ENCODE measurements at regions not wholly inside any gene's neighbourhood (a gene's known extent, or its start where the extent isn't known, plus 50 kb on each side); places are given as distances from the start of the nearest gene placed in this dataset.

- H3K36me3 Mint-ChIP-seq = no peaks in the 10 kb centered on the region
- peaks cover 8% of the 10 kb centered on the region for H3K4me1 Mint-ChIP-seq (ENCODE audit: unreplicated experiment)
- no peak overlapping the region for H3K27ac Mint-ChIP-seq
- TF ChIP-seq CTCF (conservative IDR thresholded peaks at IDR 0.05) = no peak
- no peaks in the 10 kb centered on the region for H3K9me3 Mint-ChIP-seq
- no peaks in the 10 kb centered on the region for H3K27me3 Mint-ChIP-seq
- no peak for DNase-seq (ENCODE audit: extremely low spot score, unreplicated experiment)
- no peak overlapping the region for H3K4me3 Mint-ChIP-seq
Measured at GRCh38 chr13:109548374-109548773, 238.0 kb downstream of the IRS2 start.

GRCh38 chr13:109547942-109548341 is 238.4 kb downstream of the IRS2 start:
- Mint-ChIP-seq H3K36me3 (no peaks in the 10 kb centered on the region), H3K4me1 (ENCODE audit: unreplicated experiment) (peaks cover 8% of the 10 kb centered on the region), H3K27me3 (no peaks in the 10 kb centered on the region), H3K4me3 (no peak overlapping the region), H3K9me3 (no peaks in the 10 kb centered on the region), H3K27ac (no peak overlapping the region)
- no peak for DNase-seq (ENCODE audit: extremely low spot score, unreplicated experiment)
- no peak for TF ChIP-seq CTCF (conservative IDR thresholded peaks at IDR 0.05)

GRCh38 chr13:109545931-109546330 is 240.5 kb downstream of the IRS2 start:
- no peak for TF ChIP-seq CTCF (conservative IDR thresholded peaks at IDR 0.05)
- Mint-ChIP-seq H3K27me3 (no peaks in the 10 kb centered on the region), H3K36me3 (no peaks in the 10 kb centered on the region), H3K9me3 (no peaks in the 10 kb centered on the region), H3K27ac (no peak overlapping the region), H3K4me3 (no peak overlapping the region), H3K4me1 (ENCODE audit: unreplicated experiment) (peaks cover 8% of the 10 kb centered on the region)
- no peak for DNase-seq (ENCODE audit: extremely low spot score, unreplicated experiment)

- Mint-ChIP-seq H3K4me1 (ENCODE audit: unreplicated experiment) (peaks cover 16% of the 10 kb centered on the region), H3K27ac (no peak overlapping the region), H3K36me3 (no peaks in the 10 kb centered on the region), H3K4me3 (no peak overlapping the region), H3K27me3 (no peaks in the 10 kb centered on the region), H3K9me3 (no peaks in the 10 kb centered on the region)
- TF ChIP-seq CTCF (conservative IDR thresholded peaks at IDR 0.05) = no peak
- no peak for DNase-seq (ENCODE audit: extremely low spot score, unreplicated experiment)
Measured at GRCh38 chr13:109541081-109541480, 245.3 kb downstream of the IRS2 start.

GRCh38 chr13:109537584-109537983 is 248.8 kb downstream of the IRS2 start:
- DNase-seq (ENCODE audit: extremely low spot score, unreplicated experiment) = no peak
- no peaks in the 10 kb centered on the region for H3K9me3 Mint-ChIP-seq
- H3K4me3 Mint-ChIP-seq = no peak overlapping the region
- no peaks in the 10 kb centered on the region for H3K36me3 Mint-ChIP-seq
- TF ChIP-seq CTCF (conservative IDR thresholded peaks at IDR 0.05) = no peak
- H3K27ac Mint-ChIP-seq = no peak overlapping the region
- peaks cover 8% of the 10 kb centered on the region for H3K4me1 Mint-ChIP-seq (ENCODE audit: unreplicated experiment)
- H3K27me3 Mint-ChIP-seq = peaks cover 3% of the 10 kb centered on the region

- TF ChIP-seq CTCF (conservative IDR thresholded peaks at IDR 0.05) = no peak
- H3K4me1 Mint-ChIP-seq (ENCODE audit: unreplicated experiment) = peaks cover 8% of the 10 kb centered on the region
- no peak overlapping the region for H3K27ac Mint-ChIP-seq
- peaks cover 3% of the 10 kb centered on the region for H3K27me3 Mint-ChIP-seq
- no peaks in the 10 kb centered on the region for H3K36me3 Mint-ChIP-seq
- H3K4me3 Mint-ChIP-seq = no peak overlapping the region
- no peak for DNase-seq (ENCODE audit: extremely low spot score, unreplicated experiment)
- no peaks in the 10 kb centered on the region for H3K9me3 Mint-ChIP-seq
Measured at GRCh38 chr13:109533350-109533749, 253.0 kb downstream of the IRS2 start.

Measured in type B pancreatic cell (in vitro differentiated cells).